Hepatocyte (in vitro differentiated cells): ENCODE measurements at regions not wholly inside any gene's neighbourhood (a gene's known extent, or its start where the extent isn't known, plus 50 kb on each side); places are given as distances from the start of the nearest gene placed in this dataset.
"Not testable (repeated sequence)": the region's sequence is repeated elsewhere in the genome, so short reads cannot be mapped to it uniquely, and the experiment has no call there.

Source experiments
- DNase-seq: peaks from one replicate; pipeline ENCODE4 v3.0.0-alpha.2; 2016; ENCODE audit warnings: low spot score
- H2AFZ ChIP-seq: fragments of 200-600 bp; sonication (generic); 2 replicates; pipeline ENCODE4 v1.6.0; 2016; ENCODE audit warnings: antibody characterized with exemption, mild to moderate bottlenecking
- H3K27ac ChIP-seq: fragments of 200-600 bp; sonication (generic); 2 replicates; pipeline ENCODE4 v1.5.1; 2016; ENCODE audit warnings: mild to moderate bottlenecking
- H3K27me3 ChIP-seq: fragments of 200-600 bp; sonication (generic); 2 replicates; pipeline ENCODE4 v1.6.1; 2016
- H3K36me3 ChIP-seq: fragments of 200-600 bp; sonication (generic); replicated peaks from 2 replicates; pipeline ENCODE4 v1.5.1; 2016; ENCODE audit warnings: low read depth; ENCODE audit not compliant: insufficient read depth
- H3K4me1 ChIP-seq: fragments of 200-600 bp; sonication (generic); 2 replicates; pipeline ENCODE4 v1.5.1; 2016; ENCODE audit warnings: mild to moderate bottlenecking, moderate library complexity; ENCODE audit not compliant: insufficient read depth
- H3K4me2 ChIP-seq: fragments of 200-600 bp; sonication (generic); 2 replicates; pipeline ENCODE4 v1.6.0; 2016
- H3K4me3 ChIP-seq: fragments of 200-600 bp; sonication (generic); 2 replicates; pipeline ENCODE4 v1.5.1; 2016; ENCODE audit warnings: mild to moderate bottlenecking
- H3K79me2 ChIP-seq: fragments of 200-600 bp; sonication (generic); 2 replicates; pipeline ENCODE4 v1.6.0; 2017; ENCODE audit warnings: mild to moderate bottlenecking
- H3K9me2 ChIP-seq: fragments of 200-600 bp; sonication (generic); replicated peaks from 2 replicates; pipeline ENCODE4 v1.6.0; 2017; ENCODE audit warnings: mild to moderate bottlenecking; ENCODE audit not compliant: insufficient read depth
- H3K9me3 ChIP-seq: fragments of 200-600 bp; sonication (generic); 2 replicates; pipeline ENCODE4 v1.5.1; 2016; ENCODE audit warnings: low read depth, mild to moderate bottlenecking
- H4K20me1 ChIP-seq: fragments of 200-600 bp; sonication (generic); 2 replicates; pipeline ENCODE4 v1.6.0; 2016; ENCODE audit warnings: mild to moderate bottlenecking; ENCODE audit not compliant: insufficient read depth, poor library complexity, severe bottlenecking
- CTCF ChIP-seq: fragments of 200-600 bp; sonication (generic); IDR thresholded peaks from 2 replicates; pipeline ENCODE4 v1.5.1; 2016; ENCODE audit warnings: antibody characterized with exemption, mild to moderate bottlenecking; ENCODE audit not compliant: poor library complexity
- EZH2 ChIP-seq: fragments of 200-600 bp; sonication (generic); IDR thresholded peaks from 2 replicates; pipeline ENCODE4 v1.6.1; 2016; ENCODE audit warnings: antibody characterized with exemption, mild to moderate bottlenecking, borderline replicate concordance
- EZH2phosphoT487 ChIP-seq: fragments of 200-600 bp; sonication (generic); IDR thresholded peaks from one replicate; pipeline ENCODE4 v1.6.1; 2018; ENCODE audit warnings: antibody characterized with exemption, mild to moderate bottlenecking, low read depth, moderate library complexity; ENCODE audit not compliant: unreplicated experiment, severe bottlenecking
- WGBS: methylation state at CpG from one replicate; pipeline ENCODE4 v1.1.6; 2016; ENCODE audit warnings: low lambda C conversion rate; ENCODE audit errors: missing lambda C conversion rate; 5-methylcytosine and 5-hydroxymethylcytosine counted together

- no peak overlapping the region for H2AFZ ChIP-seq
- H3K4me1 ChIP-seq = peaks cover 1% of the 10 kb centered on the region
- H3K27ac ChIP-seq = no peak overlapping the region
- no peak overlapping the region for H3K4me3 ChIP-seq
- H3K36me3 ChIP-seq = no peaks in the 10 kb centered on the region
- TF ChIP-seq EZH2 (no peak), EZH2phosphoT487 (no peak), CTCF (no peak)
- DNase-seq = no peak
- H4K20me1 ChIP-seq = no peaks in the 10 kb centered on the region
- 83% methylated on average over 1 of the region's 1 CpG for WGBS
- no peaks in the 10 kb centered on the region for H3K27me3 ChIP-seq
- H3K9me2 ChIP-seq = no peaks in the 10 kb centered on the region
- no peaks in the 10 kb centered on the region for H3K79me2 ChIP-seq
- H3K4me2 ChIP-seq = no peak overlapping the region
- H3K9me3 ChIP-seq = no peaks in the 10 kb centered on the region
Observed at GRCh38 chr3:101138817-101139216, 145.6 kb upstream of the ABI3BP start.

GRCh38 chr3:101134331-101134730 is 141.1 kb upstream of the ABI3BP start:
- H3K79me2 ChIP-seq = no peaks in the 10 kb centered on the region
- no peak for DNase-seq
- H2AFZ ChIP-seq = no peak overlapping the region
- H3K27me3 ChIP-seq = no peaks in the 10 kb centered on the region
- H3K36me3 ChIP-seq = no peaks in the 10 kb centered on the region
- no peak for TF ChIP-seq EZH2
- no peak for TF ChIP-seq EZH2phosphoT487
- no peak for TF ChIP-seq CTCF
- no peaks in the 10 kb centered on the region for H3K9me2 ChIP-seq
- no peak overlapping the region for H3K4me3 ChIP-seq
- H3K27ac ChIP-seq = no peak overlapping the region
- WGBS = 95% methylated on average over 7 of the region's 7 CpGs
- H3K4me2 ChIP-seq = no peak overlapping the region
- H4K20me1 ChIP-seq = no peaks in the 10 kb centered on the region
- H3K9me3 ChIP-seq = no peaks in the 10 kb centered on the region
- H3K4me1 ChIP-seq = no peaks in the 10 kb centered on the region

- Histone ChIP-seq H3K9me3 (no peaks in the 10 kb centered on the region), H3K27me3 (no peaks in the 10 kb centered on the region), H4K20me1 (no peaks in the 10 kb centered on the region), H3K4me1 (no peaks in the 10 kb centered on the region), H3K4me2 (no peak overlapping the region), H3K36me3 (no peaks in the 10 kb centered on the region), H3K27ac (no peak overlapping the region), H3K9me2 (no peaks in the 10 kb centered on the region), H3K79me2 (no peaks in the 10 kb centered on the region), H2AFZ (no peak overlapping the region), H3K4me3 (no peak overlapping the region)
- no peak for DNase-seq
- WGBS = 85% methylated on average over 1 of the region's 1 CpG
- TF ChIP-seq CTCF (no peak), EZH2phosphoT487 (no peak), EZH2 (no peak)
Observed at GRCh38 chr3:101133652-101134051, 140.4 kb upstream of the ABI3BP start.

- not testable (repeated sequence) for H3K4me3 ChIP-seq, H3K4me2 ChIP-seq, H3K27ac ChIP-seq, H3K27me3 ChIP-seq, H3K9me2 ChIP-seq, H3K4me1 ChIP-seq, H4K20me1 ChIP-seq, H2AFZ ChIP-seq, H3K36me3 ChIP-seq, H3K9me3 ChIP-seq, DNase-seq, H3K79me2 ChIP-seq
- 92% methylated on average over 7 of the region's 7 CpGs for WGBS
Observed at GRCh38 chr3:101133197-101133596, 140.0 kb upstream of the ABI3BP start.
